Kidney (tissue), 13 donors: ENCODE measurements at regions not wholly inside any gene's neighbourhood (a gene's known extent, or its start where the extent isn't known, plus 50 kb on each side); places are given as distances from the start of the nearest gene placed in this dataset.

Source experiments
- DNase-seq, 5 donors: peaks; one replicate each; pipeline ENCODE4 v3.0.0-alpha.2; 2013 to 2020
- FAIRE-seq: peaks from 2 replicates; lab custom pipeline; 2012; peaks lifted over from hg19 to GRCh38; lab: Jason Lieb, UNC
- H3K27ac ChIP-seq, 2 donors: one replicate each; pipeline ENCODE4 v1.7.0; 2013; ENCODE audit warnings: low read depth in 2 of 2, low read length in 2 of 2, inconsistent platforms in 1 of 2
- H3K27me3 ChIP-seq: one replicate; pipeline ENCODE4 v1.7.1; 2013; ENCODE audit warnings: low read length, inconsistent platforms; ENCODE audit not compliant: control insufficient read depth, insufficient read depth
- H3K36me3 ChIP-seq, 3 donors: one replicate each; pipeline versions ENCODE4 v1.7.0 to v1.7.1; 2013; ENCODE audit warnings: low read length in 3 of 3, control low read depth in 1 of 3, inconsistent platforms in 1 of 3; ENCODE audit not compliant: insufficient read depth in 3 of 3, control insufficient read depth in 2 of 3
- H3K4me1 ChIP-seq, 3 donors: one replicate each; pipeline versions ENCODE4 v1.7.0 to v1.7.1; 2013; ENCODE audit warnings: low read length in 3 of 3, inconsistent platforms in 1 of 3, low read depth in 1 of 3; ENCODE audit not compliant: control insufficient read depth in 2 of 3, insufficient read depth in 2 of 3
- H3K4me3 ChIP-seq, 3 donors: one replicate each; pipeline versions ENCODE4 v1.7.0 to v1.8.1; 2013; ENCODE audit warnings: low read length in 3 of 3, control low read depth in 1 of 3, inconsistent platforms in 1 of 3
- H3K9ac ChIP-seq, 3 donors: one replicate each; pipeline versions ENCODE4 v1.7.0 to v1.7.1; 2013; ENCODE audit warnings: low read length in 3 of 3, control low read depth in 1 of 3, inconsistent platforms in 1 of 3
- H3K9me3 ChIP-seq, 3 donors: one replicate each; pipeline versions ENCODE4 v1.7.0 to v1.7.1; 2013; ENCODE audit warnings: low read length in 3 of 3, control low read depth in 1 of 3, inconsistent platforms in 1 of 3; ENCODE audit not compliant: control insufficient read depth in 2 of 3, insufficient read depth in 1 of 3
- intact Hi-C: fragments of 100-400 bp; cut with DNase I; formaldehyde crosslinking; loops from one replicate; pipeline ENCODE4 v1.11.1; 2022
- TF ChIP-seq, protein P1 (sequence below): IDR thresholded peaks from 3 replicates; pipeline ENCODE4 v1.5.1; 2012; ENCODE audit warnings: mild to moderate bottlenecking, moderate library complexity, borderline replicate concordance; ENCODE audit not compliant: insufficient read depth; ENCODE audit errors: extremely low read depth
- donor health status: control.
- donor health status: control.
- donor health status: control.
- donor health status: control.
- donor health status: control.
- donor health status: DM: yes; HTN: yes; CAD: no.
- donor health status: Normal renal cell carcinoma (clear cell type).

DNA sequence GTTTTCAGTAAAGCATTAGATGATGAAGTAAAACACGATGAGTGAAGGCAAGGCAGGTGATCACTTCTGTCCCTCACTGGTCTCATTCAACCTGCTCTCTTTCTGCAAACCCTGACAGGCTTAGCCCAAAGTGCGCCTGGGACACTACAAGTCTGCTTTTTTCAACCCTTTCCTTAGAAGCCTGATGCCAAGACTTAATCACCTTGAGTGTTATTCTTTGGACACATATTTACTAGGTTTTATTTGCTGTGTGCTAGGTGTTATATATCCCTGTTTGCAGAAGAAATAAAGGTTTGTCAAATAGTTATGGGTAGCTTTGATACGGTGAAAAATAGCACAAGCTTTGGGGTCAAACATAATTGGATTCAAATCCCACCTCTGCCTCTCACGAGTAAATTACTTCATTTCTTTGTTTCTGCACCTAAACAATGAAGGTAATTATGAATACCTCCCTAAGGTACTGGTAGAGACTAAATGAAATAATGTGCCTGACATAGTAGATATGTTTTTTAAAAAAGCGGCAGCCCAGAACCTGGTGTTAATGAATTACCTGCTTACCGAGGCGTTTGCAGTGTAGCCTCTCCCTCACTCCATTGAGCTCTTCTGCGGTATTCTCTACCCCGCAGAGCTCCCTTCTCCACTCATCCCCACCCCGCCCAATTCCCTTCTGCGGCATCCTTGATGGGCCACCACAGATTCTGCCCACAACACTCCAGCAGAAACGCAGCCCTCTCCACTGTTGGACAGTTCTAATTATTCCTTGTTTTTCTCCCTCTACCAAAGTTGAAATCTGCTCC is 269.0 kb upstream of the TPM1 start:
- DNase-seq (no peak), FAIRE-seq (no peak)
- H3K27ac ChIP-seq = no peak overlapping the region
- H3K27me3 ChIP-seq = no peaks in the 10 kb centered on the region
- intact Hi-C loops = no loop called here
- no peak overlapping the region for H3K9ac ChIP-seq
- H3K4me3 ChIP-seq = no peak overlapping the region
- H3K9me3 ChIP-seq = no peaks in the 10 kb centered on the region
- H3K4me1 ChIP-seq = peaks cover 0 to 3% (median 0%) of the 10 kb centered on the region in 3 donors
- TF ChIP-seq, protein P1, sequence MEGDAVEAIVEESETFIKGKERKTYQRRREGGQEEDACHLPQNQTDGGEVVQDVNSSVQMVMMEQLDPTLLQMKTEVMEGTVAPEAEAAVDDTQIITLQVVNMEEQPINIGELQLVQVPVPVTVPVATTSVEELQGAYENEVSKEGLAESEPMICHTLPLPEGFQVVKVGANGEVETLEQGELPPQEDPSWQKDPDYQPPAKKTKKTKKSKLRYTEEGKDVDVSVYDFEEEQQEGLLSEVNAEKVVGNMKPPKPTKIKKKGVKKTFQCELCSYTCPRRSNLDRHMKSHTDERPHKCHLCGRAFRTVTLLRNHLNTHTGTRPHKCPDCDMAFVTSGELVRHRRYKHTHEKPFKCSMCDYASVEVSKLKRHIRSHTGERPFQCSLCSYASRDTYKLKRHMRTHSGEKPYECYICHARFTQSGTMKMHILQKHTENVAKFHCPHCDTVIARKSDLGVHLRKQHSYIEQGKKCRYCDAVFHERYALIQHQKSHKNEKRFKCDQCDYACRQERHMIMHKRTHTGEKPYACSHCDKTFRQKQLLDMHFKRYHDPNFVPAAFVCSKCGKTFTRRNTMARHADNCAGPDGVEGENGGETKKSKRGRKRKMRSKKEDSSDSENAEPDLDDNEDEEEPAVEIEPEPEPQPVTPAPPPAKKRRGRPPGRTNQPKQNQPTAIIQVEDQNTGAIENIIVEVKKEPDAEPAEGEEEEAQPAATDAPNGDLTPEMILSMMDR = no peak
- peaks cover 0 to 50% (median 20%) of the 10 kb centered on the region in 3 donors for H3K36me3 ChIP-seq

DNA sequence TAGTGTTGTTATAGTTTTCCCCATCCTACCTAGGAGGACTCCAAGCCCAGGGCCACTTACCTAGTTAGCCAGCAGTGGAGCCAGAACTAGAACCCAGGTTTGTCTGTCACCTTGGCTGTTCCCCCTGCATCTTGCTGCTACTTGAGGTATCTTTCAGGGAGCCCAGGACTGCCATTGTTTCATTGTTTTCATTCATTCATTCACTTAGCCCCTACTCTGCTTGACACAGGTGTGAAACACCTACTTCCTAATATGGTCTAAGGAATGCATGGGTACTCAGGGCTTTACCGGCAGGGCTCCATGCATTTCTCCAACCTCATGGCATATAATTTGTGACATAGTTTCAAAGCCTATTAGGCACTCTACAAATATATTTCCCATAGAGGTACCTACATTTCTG is 266.6 kb upstream of the TPM1 start:
- H3K27me3 ChIP-seq = no peaks in the 10 kb centered on the region
- H3K27ac ChIP-seq = no peak overlapping the region
- H3K9me3 ChIP-seq = no peaks in the 10 kb centered on the region
- H3K4me1 ChIP-seq = peaks cover 0 to 23% (median 14%) of the 10 kb centered on the region in 3 donors
- no peak for FAIRE-seq
- H3K4me3 ChIP-seq = no peak overlapping the region
- H3K36me3 ChIP-seq = peaks cover 0 to 45% (median 27%) of the 10 kb centered on the region in 3 donors
- intact Hi-C loops = no loop called here
- H3K9ac ChIP-seq = no peak overlapping the region
- no peak for DNase-seq
- TF ChIP-seq, protein P1 = no peak

DNA sequence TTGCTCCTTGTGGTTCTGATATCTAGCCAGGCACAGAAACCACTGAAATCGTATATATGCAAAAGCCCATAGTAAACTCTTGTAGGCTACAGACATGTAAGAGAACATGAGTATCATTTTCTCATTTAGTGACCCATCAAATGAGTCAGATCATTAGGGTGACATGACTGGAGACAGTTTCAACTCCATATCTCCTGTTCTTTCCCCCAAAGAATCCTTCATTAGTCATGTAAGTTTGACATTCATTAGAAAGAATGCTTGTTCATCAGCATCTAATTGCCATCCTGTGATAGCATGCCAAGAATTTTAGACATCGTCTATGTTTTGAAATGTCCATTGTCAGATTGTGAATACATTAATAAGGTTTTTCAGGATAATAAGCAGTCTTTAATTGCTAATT is 264.9 kb upstream of the TPM1 start:
- no peaks in the 10 kb centered on the region for H3K9me3 ChIP-seq

More for the DNA sequence above, 264.9 kb upstream of the TPM1 start:
- no peak overlapping the region for H3K27ac ChIP-seq
- no peak overlapping the region for H3K4me3 ChIP-seq
- no peaks in the 10 kb centered on the region for H3K27me3 ChIP-seq
- intact Hi-C loops = no loop called here
- DNase-seq (no peak), FAIRE-seq (no peak)
- TF ChIP-seq, protein P1 = no peak
- H3K4me1 ChIP-seq = peaks cover 0 to 35% (median 24%) of the 10 kb centered on the region in 3 donors
- H3K36me3 ChIP-seq = peaks cover 0 to 33% (median 21%) of the 10 kb centered on the region in 3 donors
- H3K9ac ChIP-seq = no peak overlapping the region
